ENCODE measurements at regions not wholly inside any gene's neighbourhood (a gene's known extent, or its start where the extent isn't known, plus 50 kb on each side); places are given as distances from the start of the nearest gene placed in this dataset.

GRCh38 chr5:104019956-104020355, 457.4 kb upstream of the NUDT12 start:
- POLR2A ChIA-PET (ENCODE audit: unreplicated experiment) = no interaction called here
- Histone ChIP-seq H3K4ac (ENCODE audit: low read depth, low read length) (no peak overlapping the region), H2BK120ac (ENCODE audit: low read depth, low read length) (no peak overlapping the region), H2AFZ (replicated peaks; ENCODE audit: low read length, poor library complexity) (no peak overlapping the region), H2BK5ac (ENCODE audit: low read depth, low read length, poor library complexity, severe bottlenecking) (no peak overlapping the region), H4K91ac (ENCODE audit: insufficient read depth, low read depth, low read length) (no peak overlapping the region), H3K18ac (ENCODE audit: low read depth, low read length) (no peak overlapping the region), H3K27ac (ENCODE audit: insufficient read depth, low read length) (no peak overlapping the region), H3K4me2 (ENCODE audit: low read depth, low read length) (no peak overlapping the region), H3K4me1 (ENCODE audit: control insufficient read depth, insufficient read depth, low read length) (no peaks in the 10 kb centered on the region), H3K14ac (replicated peaks; ENCODE audit: low read depth, low read length) (no peak overlapping the region), H3K4me3 (ENCODE audit: insufficient read depth, low read depth, low read length) (no peak overlapping the region), H2AK9ac (replicated peaks; ENCODE audit: low read depth, low read length, poor library complexity) (no peak overlapping the region), H3K79me1 (ENCODE audit: low read depth in 1 of 2, low read length in 2 of 2) (no peaks in the 10 kb centered on the region), H4K5ac (ENCODE audit: low read depth, low read length) (no peak overlapping the region), H3K9me3 (ENCODE audit: control insufficient read depth, insufficient read depth, low read length) (0 out of 2 replicates have a peak, but pooled peaks cover 3% of the 10 kb centered on the region), H2BK20ac (ENCODE audit: low read depth, low read length) (no peak overlapping the region), H2AK5ac (ENCODE audit: low read depth, low read length) (no peak overlapping the region), H3K27me3 (ENCODE audit: control insufficient read depth, insufficient read depth, low read length) (no peaks in the 10 kb centered on the region), H3K56ac (ENCODE audit: extremely low read depth, insufficient read depth, low read length) (no peak overlapping the region), H3K36me3 (ENCODE audit: control insufficient read depth, insufficient read depth, low read length) (no peaks in the 10 kb centered on the region), H2BK15ac (ENCODE audit: low read depth, low read length) (no peak overlapping the region), H3K23ac (ENCODE audit: low read depth, low read length) (no peak overlapping the region), H4K8ac (ENCODE audit: low read depth in 2 of 2, low read length in 2 of 2) (no peak overlapping the region), H4K20me1 (ENCODE audit: insufficient read depth, low read length) (no peaks in the 10 kb centered on the region), H3K9me1 (ENCODE audit: insufficient read depth, low read length) (no peaks in the 10 kb centered on the region), H3K9ac (ENCODE audit: low read depth, low read length) (no peak overlapping the region)
- WGBS, 2 experiments (ENCODE audit: extremely low coverage in 2 of 2, insufficient read length in 1 of 2) = no CpG with 5 or more reads among the region's 2 CpGs
- no peak for ATAC-seq (ENCODE audit: low read depth)
- BruUV-seq (replicated peaks) = no TSS peak
- CTCF ChIA-PET = no interaction called here
- no peak for DNase-seq
- in situ Hi-C loops (cut with MboI; ENCODE audit: low sequenced_read_pairs) = no loop called here
- intact Hi-C loops (cut with micrococcal nuclease) = no loop called here
- dilution Hi-C loops (cut with HindIII; ENCODE audit: low sequenced_read_pairs, unreplicated experiment) = no loop called here
- TF ChIP-seq POLR2A (IDR thresholded peaks at IDR 0.05; ENCODE audit: low read depth, low read length) (no peak), MAFK (IDR thresholded peaks at IDR 0.05; ENCODE audit: low read depth, low read length) (no peak), CHD1 (IDR thresholded peaks at IDR 0.05; ENCODE audit: low read depth, low read length) (no peak), USF2 (IDR thresholded peaks at IDR 0.05; ENCODE audit: low read depth, low read length) (no peak), MXI1 (IDR thresholded peaks at IDR 0.05; ENCODE audit: borderline replicate concordance, low read depth, low read length) (no peak), RFX5 (IDR thresholded peaks at IDR 0.05; ENCODE audit: low read depth, low read length) (no peak), RAD21 (IDR thresholded peaks at IDR 0.05; ENCODE audit: low read length) (no peak), MAZ (IDR thresholded peaks at IDR 0.05; ENCODE audit: borderline replicate concordance, low read depth, low read length) (no peak), FOS (IDR thresholded peaks at IDR 0.05; ENCODE audit: low read depth, low read length) (no peak), BHLHE40 (IDR thresholded peaks at IDR 0.05; ENCODE audit: low read depth, low read length) (no peak), RCOR1 (IDR thresholded peaks at IDR 0.05; ENCODE audit: insufficient replicate concordance, low read length) (no peak), CEBPB (IDR thresholded peaks at IDR 0.05; ENCODE audit: low read depth, low read length) (no peak)
- TF ChIP-seq, protein P1, sequence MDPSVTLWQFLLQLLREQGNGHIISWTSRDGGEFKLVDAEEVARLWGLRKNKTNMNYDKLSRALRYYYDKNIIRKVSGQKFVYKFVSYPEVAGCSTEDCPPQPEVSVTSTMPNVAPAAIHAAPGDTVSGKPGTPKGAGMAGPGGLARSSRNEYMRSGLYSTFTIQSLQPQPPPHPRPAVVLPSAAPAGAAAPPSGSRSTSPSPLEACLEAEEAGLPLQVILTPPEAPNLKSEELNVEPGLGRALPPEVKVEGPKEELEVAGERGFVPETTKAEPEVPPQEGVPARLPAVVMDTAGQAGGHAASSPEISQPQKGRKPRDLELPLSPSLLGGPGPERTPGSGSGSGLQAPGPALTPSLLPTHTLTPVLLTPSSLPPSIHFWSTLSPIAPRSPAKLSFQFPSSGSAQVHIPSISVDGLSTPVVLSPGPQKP (IDR thresholded peaks at IDR 0.05; ENCODE audit: borderline replicate concordance, low read depth, low read length) = no peak

Measured in IMR-90 (cell line).